Muscle of leg (tissue), 3 donors: ENCODE measurements at regions not wholly inside any gene's neighbourhood (a gene's known extent, or its start where the extent isn't known, plus 50 kb on each side); places are given as distances from the start of the nearest gene placed in this dataset.

ENCODE experiments used
- DNase-seq: peaks from one replicate; pipeline ENCODE4 v3.0.0; 2013
- H3K27ac ChIP-seq: one replicate; pipeline ENCODE4 v1.5.1; 2013; ENCODE audit warnings: mild to moderate bottlenecking, low read length, control low read depth
- H3K27me3 ChIP-seq: one replicate; pipeline ENCODE4 v1.6.1; 2013; ENCODE audit warnings: low read length; ENCODE audit not compliant: control insufficient read depth, insufficient read depth
- H3K36me3 ChIP-seq: one replicate; pipeline ENCODE4 v1.6.1; 2013; ENCODE audit warnings: low read length; ENCODE audit not compliant: control insufficient read depth, insufficient read depth
- H3K4me1 ChIP-seq: one replicate; pipeline ENCODE4 v1.6.1; 2013; ENCODE audit warnings: low read length; ENCODE audit not compliant: control insufficient read depth, insufficient read depth
- H3K4me3 ChIP-seq: one replicate; pipeline ENCODE4 v1.5.1; 2013; ENCODE audit warnings: low read length, control low read depth
- H3K9me3 ChIP-seq: replicated peaks from 2 replicates; pipeline ENCODE4 v1.6.1; 2013; ENCODE audit warnings: low read depth, low read length; ENCODE audit not compliant: control insufficient read depth
- WGBS: methylation state at CpG from one replicate; pipeline ENCODE4 v1.1.5; 2013; ENCODE audit warnings: missing lambda C conversion rate; ENCODE audit not compliant: insufficient coverage; 5-methylcytosine and 5-hydroxymethylcytosine counted together

DNA sequence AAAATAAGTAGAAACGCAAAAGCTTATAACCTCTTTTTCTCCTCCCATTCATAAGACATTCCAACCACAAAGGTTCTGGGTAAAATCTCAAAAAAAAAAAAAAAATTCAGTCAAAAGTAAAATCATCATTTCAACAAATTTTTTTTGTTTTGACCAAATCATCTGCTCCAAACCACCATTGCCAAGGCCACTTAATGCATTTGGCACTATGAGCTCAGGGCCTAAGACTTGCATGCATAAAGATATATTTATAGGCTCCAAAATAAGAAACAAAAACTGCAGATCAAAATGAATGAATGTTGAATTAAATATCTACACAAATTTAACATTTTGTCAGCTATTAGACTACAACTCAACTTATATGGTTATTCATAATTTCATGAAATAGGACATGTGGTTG, 331.1 kb upstream of the NFIA start:
- Histone ChIP-seq H3K27me3 (no peaks in the 10 kb centered on the region), H3K36me3 (no peaks in the 10 kb centered on the region), H3K9me3 (no peaks in the 10 kb centered on the region), H3K4me3 (no peak overlapping the region), H3K27ac (no peak overlapping the region), H3K4me1 (peaks cover 11% of the 10 kb centered on the region)
- DNase-seq, result no peak
- WGBS, result no CpG with 5 or more reads among the region's 1 CpG

DNA sequence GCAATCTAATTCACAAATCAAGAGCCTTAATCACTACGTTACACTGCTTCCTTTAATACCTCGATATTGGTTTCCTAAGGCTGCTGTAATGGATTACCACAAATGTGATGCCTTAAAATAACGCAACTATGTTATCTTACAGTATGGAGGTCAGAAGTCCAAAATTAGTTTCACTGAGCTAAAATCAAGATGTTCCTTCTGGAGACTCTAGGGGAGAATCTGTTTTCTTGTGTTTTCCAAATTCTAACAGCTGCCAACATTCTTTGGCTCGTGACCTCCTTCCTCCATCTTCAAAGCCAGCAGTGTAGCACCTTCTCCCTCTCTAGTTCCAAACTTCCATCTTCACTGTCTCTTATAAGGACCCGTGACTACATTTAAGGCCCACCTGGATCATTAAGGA, 335.0 kb upstream of the NFIA start:
- Histone ChIP-seq H3K36me3 (no peaks in the 10 kb centered on the region), H3K27ac (peak overlapping the region; percentile 98), H3K4me1 (peaks cover 9% of the 10 kb centered on the region), H3K27me3 (no peaks in the 10 kb centered on the region), H3K4me3 (no peak overlapping the region), H3K9me3 (no peaks in the 10 kb centered on the region)
- 25% methylated on average over 2 of the region's 5 CpGs for WGBS
- DNase-seq, result peak; percentile 92

DNA sequence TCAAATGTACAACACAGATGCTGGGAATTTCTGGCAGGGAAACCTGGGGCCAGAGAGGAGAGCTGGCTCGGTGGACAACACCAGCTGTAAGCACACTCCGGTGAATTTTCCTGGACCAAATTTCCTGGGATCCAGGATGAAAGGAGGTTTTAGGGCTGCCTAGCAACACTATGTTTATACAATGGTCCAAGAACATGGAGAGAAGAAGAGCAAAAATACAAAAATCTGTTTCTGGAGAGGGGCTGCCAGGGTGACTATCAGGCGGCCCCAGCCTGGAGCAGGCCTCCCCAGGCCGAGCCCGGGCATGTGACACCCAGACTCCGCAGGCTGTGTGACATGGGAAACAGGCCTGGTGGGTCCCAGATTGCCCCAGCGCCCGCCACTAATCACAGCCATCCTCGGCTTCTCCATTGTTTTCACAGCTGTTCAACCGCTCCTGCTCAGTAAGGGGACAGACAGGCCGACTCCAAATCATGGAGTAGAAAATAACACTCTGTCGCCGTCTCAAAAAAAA, 336.0 kb upstream of the NFIA start:
- H3K4me1 ChIP-seq, result peaks cover 9% of the 10 kb centered on the region
- H3K27ac ChIP-seq, result peak overlapping the region; percentile 98
- H3K9me3 ChIP-seq, result no peaks in the 10 kb centered on the region
- H3K4me3 ChIP-seq, result no peak overlapping the region
- H3K36me3 ChIP-seq, result no peaks in the 10 kb centered on the region
- WGBS, result 12% methylated on average over 6 of the region's 13 CpGs
- H3K27me3 ChIP-seq, result no peaks in the 10 kb centered on the region
- DNase-seq, result peak; percentile 99

DNA sequence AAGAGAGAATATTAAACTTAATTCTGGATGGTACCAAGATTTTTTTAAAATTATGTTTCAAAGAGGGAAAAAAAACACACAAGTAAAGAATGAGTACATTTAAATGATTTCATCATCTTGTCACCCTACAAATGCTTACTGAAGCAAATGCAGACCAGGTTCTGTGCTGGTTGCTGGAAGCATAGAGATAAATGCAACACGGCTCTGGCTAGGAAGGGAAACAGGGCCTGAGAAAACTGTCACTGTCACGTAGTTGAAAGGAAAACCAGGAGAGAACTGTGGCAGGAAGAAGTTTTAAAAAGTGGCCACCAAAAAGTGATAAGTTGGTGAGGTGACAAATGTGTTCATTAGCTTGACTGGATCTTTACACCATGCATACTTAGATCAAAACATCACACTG, 336.9 kb upstream of the NFIA start:
- no peaks in the 10 kb centered on the region for H3K9me3 ChIP-seq
- WGBS, result 33% methylated on average over 2 of the region's 2 CpGs
- peaks cover 9% of the 10 kb centered on the region for H3K4me1 ChIP-seq
- H3K27me3 ChIP-seq, result no peaks in the 10 kb centered on the region
- no peak overlapping the region for H3K4me3 ChIP-seq
- no peaks in the 10 kb centered on the region for H3K36me3 ChIP-seq
- peak; percentile 41 for DNase-seq
- peak overlapping the region; percentile 98 for H3K27ac ChIP-seq

DNA sequence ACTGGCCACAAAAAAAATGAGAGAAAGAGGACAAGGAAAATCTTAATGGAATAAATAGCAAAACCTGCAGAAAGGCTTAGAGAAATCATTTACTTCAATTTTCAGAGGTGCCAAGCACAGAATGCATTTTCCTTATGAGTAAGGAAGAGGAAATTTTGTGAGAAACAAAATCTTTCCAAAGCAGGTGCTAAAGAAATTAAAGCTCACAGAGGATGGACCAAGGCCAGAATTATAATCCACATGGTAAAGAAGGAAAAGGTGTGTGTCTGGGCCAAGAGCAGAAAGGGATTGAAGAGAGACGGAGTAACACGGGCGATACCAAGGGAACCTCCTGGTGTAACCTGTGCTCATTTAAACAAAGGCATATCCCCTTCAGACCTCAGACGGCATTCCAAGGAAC, 340.0 kb upstream of the NFIA start:
- no CpG with 5 or more reads among the region's 4 CpGs for WGBS
- no peak overlapping the region for H3K27ac ChIP-seq
- no peaks in the 10 kb centered on the region for H3K27me3 ChIP-seq
- no peak overlapping the region for H3K4me3 ChIP-seq
- H3K4me1 ChIP-seq, result peaks cover 12% of the 10 kb centered on the region
- DNase-seq, result peak; percentile 89
- H3K9me3 ChIP-seq, result no peaks in the 10 kb centered on the region
- H3K36me3 ChIP-seq, result no peaks in the 10 kb centered on the region

DNA sequence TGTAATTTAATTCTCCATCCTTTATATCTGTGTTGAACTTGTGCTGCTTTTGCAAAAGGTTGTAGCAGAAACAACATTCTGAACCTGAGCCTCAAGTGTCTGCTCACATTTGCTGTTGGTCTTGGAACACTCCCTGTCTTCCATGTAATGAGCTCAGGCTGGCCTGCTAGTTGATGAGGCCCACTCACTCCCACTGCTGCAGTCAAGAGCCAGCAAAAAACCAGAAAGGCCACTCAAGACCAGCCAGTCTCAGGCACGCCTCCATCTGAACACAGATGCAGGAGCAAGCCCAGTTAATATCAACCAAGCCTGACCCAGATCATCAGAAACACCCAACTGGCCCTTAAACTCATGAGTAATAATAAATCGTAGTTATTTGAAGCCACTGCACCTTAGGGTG, 342.2 kb upstream of the NFIA start:
- no peak overlapping the region for H3K27ac ChIP-seq
- H3K36me3 ChIP-seq, result no peaks in the 10 kb centered on the region
- DNase-seq, result no peak
- no peak overlapping the region for H3K4me3 ChIP-seq
- H3K4me1 ChIP-seq, result peaks cover 2% of the 10 kb centered on the region
- no peaks in the 10 kb centered on the region for H3K9me3 ChIP-seq
- no peaks in the 10 kb centered on the region for H3K27me3 ChIP-seq
- WGBS, result no CpG with 5 or more reads among the region's 2 CpGs

DNA sequence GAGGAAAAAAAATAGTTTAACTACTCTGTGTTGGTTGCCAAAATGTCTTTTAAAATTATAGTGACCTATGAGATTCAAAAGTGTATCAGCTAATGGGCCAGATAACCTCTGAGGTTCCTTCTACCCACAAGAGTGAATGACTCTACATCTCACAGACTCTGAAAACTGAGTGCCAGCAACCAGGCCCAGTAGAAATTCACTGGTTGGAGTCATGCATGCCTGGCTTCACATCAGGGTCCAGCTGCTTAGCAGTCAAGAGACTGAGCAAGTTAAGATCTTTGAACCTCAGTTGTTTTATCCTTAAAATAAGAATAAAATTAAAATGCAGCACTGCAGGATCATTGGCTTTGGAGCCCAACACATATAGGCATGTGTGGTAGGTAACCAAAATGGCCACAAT, 342.6 kb upstream of the NFIA start:
- H3K36me3 ChIP-seq, result no peaks in the 10 kb centered on the region
- no peak for DNase-seq
- no peak overlapping the region for H3K27ac ChIP-seq
- no peak overlapping the region for H3K4me3 ChIP-seq
- H3K4me1 ChIP-seq, result peaks cover 2% of the 10 kb centered on the region
- no peaks in the 10 kb centered on the region for H3K27me3 ChIP-seq
- no peaks in the 10 kb centered on the region for H3K9me3 ChIP-seq

DNA sequence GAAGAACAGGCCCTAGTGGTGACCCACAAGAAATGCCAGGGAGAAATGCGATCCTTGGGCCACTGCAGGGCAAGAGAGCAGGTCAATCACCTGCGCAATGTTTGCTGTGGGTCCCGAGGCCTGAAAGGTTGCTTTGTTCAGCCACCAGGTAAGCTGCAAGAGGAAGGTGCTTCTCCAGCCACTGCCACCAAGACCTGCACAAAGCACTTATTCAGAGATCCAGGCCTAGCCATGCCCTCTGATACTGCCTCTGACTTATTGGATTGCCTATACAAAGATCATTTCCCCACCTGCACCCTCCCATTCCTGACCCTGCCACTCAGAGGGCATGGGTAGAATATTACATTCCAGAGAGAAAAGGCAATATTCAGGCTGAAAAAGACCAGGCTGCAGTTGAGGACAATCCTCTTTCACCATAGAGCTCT, 349.4 kb upstream of the NFIA start:
- Histone ChIP-seq H3K4me3 (no peak overlapping the region), H3K4me1 (no peaks in the 10 kb centered on the region), H3K9me3 (no peaks in the 10 kb centered on the region), H3K36me3 (no peaks in the 10 kb centered on the region), H3K27ac (no peak overlapping the region), H3K27me3 (no peaks in the 10 kb centered on the region)
- 76% methylated on average over 3 of the region's 3 CpGs for WGBS
- no peak for DNase-seq

DNA sequence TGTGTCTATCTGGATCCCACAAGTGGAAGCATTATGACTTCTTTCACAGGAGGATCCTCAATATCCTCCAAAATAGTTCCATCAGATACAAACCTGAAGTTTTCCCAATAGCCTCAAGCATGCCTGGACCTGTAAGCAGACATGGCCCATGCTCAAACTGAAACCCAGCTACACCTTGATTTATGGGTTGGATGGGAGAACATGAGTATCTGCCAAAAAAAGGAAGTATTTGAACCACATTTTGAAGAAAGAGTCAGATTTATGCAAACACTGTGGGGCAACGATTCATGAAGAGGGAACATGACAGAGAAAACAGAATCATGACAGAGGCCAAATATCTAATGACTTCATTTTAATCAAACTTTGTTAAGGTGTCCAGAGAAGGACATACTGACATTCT, 351.0 kb upstream of the NFIA start:
- no peaks in the 10 kb centered on the region for H3K27me3 ChIP-seq
- WGBS, result no CpG with 5 or more reads among the region's 1 CpG
- H3K4me3 ChIP-seq, result no peak overlapping the region
- no peaks in the 10 kb centered on the region for H3K36me3 ChIP-seq
- H3K9me3 ChIP-seq, result no peaks in the 10 kb centered on the region
- no peak overlapping the region for H3K27ac ChIP-seq
- no peaks in the 10 kb centered on the region for H3K4me1 ChIP-seq
- DNase-seq, result no peak

DNA sequence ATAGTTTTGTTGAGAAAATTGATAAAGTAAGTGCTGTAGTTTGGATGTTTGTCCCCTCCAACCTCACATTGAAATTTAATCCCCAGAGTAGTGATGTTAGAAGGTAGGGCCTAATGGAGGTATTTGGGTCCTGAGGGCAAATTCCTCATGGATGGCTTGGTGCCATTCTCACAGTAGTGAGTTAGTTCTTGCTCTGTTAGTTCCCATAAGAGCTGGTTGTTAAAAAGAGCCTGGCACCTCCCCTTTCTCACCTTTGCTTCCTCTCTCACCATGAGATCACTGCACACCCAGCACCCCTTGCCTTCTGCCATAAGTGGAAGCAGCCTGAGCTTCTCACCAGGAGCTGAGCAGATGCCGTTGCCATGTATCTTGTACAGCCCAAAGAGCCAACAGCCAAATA, 354.8 kb upstream of the NFIA start:
- Histone ChIP-seq H3K4me1 (no peaks in the 10 kb centered on the region), H3K9me3 (no peaks in the 10 kb centered on the region), H3K27me3 (no peaks in the 10 kb centered on the region), H3K36me3 (no peaks in the 10 kb centered on the region), H3K27ac (no peak overlapping the region), H3K4me3 (no peak overlapping the region)
- DNase-seq, result no peak
- no CpG with 5 or more reads among the region's 1 CpG for WGBS

DNA sequence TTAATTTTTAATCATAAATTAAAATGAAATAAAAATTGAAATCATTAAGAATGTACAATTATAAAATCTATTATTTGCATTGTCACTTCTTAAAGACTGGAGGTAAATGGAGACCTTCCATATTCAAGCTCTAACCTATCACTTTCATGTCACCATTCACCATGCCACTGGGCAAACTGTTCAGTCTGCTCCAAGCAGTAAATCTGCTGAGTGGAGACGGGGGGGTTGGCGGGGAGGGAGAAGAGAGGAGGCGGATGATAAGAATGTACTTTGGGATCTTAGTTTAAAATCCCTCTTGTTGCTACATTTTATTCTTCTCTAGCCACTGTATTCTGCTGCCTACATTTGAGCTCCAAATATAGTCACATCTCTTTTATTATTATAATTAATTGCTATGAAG, 365.9 kb upstream of the NFIA start:
- H3K4me3 ChIP-seq, result no peak overlapping the region
- no peak overlapping the region for H3K27ac ChIP-seq
- no CpG with 5 or more reads among the region's 3 CpGs for WGBS
- H3K27me3 ChIP-seq, result no peaks in the 10 kb centered on the region
- H3K36me3 ChIP-seq, result no peaks in the 10 kb centered on the region
- H3K9me3 ChIP-seq, result peaks cover 4% of the 10 kb centered on the region
- no peaks in the 10 kb centered on the region for H3K4me1 ChIP-seq
- no peak for DNase-seq
